ENCODE measurements at regions not wholly inside any gene's neighbourhood (a gene's known extent, or its start where the extent isn't known, plus 50 kb on each side); places are given as distances from the start of the nearest gene placed in this dataset.

GRCh38 chr7:96591159-96591899 is 118.3 kb downstream of the SEM1 start:
- H3K4me3 ChIP-seq, result no peak overlapping the region
- WGBS, result 54% methylated on average over 4 of the region's 4 CpGs
- H3K9me3 ChIP-seq, result no peaks in the 10 kb centered on the region
- TF ChIP-seq CTCF (IDR thresholded peaks at IDR 0.05) (no peak), POLR2AphosphoS5 (IDR thresholded peaks at IDR 0.05) (no peak), POLR2A (IDR thresholded peaks at IDR 0.05) (no peak), EP300 (IDR thresholded peaks at IDR 0.05) (no peak)
- H3K27ac ChIP-seq, result no peak overlapping the region
- H3K36me3 ChIP-seq, result no peaks in the 10 kb centered on the region
- H3K27me3 ChIP-seq, result peaks cover 8% of the 10 kb centered on the region
- no peaks in the 10 kb centered on the region for H3K4me1 ChIP-seq
- no peak for DNase-seq (ENCODE audit: low spot score in 2 of 2)

- Histone ChIP-seq H3K27ac (no peak overlapping the region), H3K4me3 (no peak overlapping the region), H3K27me3 (peaks cover 8% of the 10 kb centered on the region), H3K4me1 (no peaks in the 10 kb centered on the region), H3K36me3 (no peaks in the 10 kb centered on the region), H3K9me3 (no peaks in the 10 kb centered on the region)
- no peak for TF ChIP-seq CTCF (IDR thresholded peaks at IDR 0.05)
- no peak for TF ChIP-seq POLR2AphosphoS5 (IDR thresholded peaks at IDR 0.05)
- TF ChIP-seq POLR2A (IDR thresholded peaks at IDR 0.05), result no peak
- no peak for TF ChIP-seq EP300 (IDR thresholded peaks at IDR 0.05)
- DNase-seq (ENCODE audit: low spot score in 2 of 2), result no peak
- 93% methylated on average over 4 of the region's 5 CpGs for WGBS
Observed at GRCh38 chr7:96589038-96589437, 120.6 kb downstream of the SEM1 start.

- TF ChIP-seq POLR2A (IDR thresholded peaks at IDR 0.05), result no peak
- no peak for TF ChIP-seq EP300 (IDR thresholded peaks at IDR 0.05)
- no peak for TF ChIP-seq CTCF (IDR thresholded peaks at IDR 0.05)
- TF ChIP-seq POLR2AphosphoS5 (IDR thresholded peaks at IDR 0.05), result no peak
- no peaks in the 10 kb centered on the region for H3K4me1 ChIP-seq
- H3K27me3 ChIP-seq, result no peaks in the 10 kb centered on the region
- H3K27ac ChIP-seq, result no peak overlapping the region
- no peak overlapping the region for H3K4me3 ChIP-seq
- no peaks in the 10 kb centered on the region for H3K36me3 ChIP-seq
- H3K9me3 ChIP-seq, result no peaks in the 10 kb centered on the region
- no peak for DNase-seq (ENCODE audit: low spot score in 2 of 2)
Observed at GRCh38 chr7:96579119-96579518, 130.5 kb downstream of the SEM1 start.

- no peaks in the 10 kb centered on the region for H3K9me3 ChIP-seq
- no peak overlapping the region for H3K4me3 ChIP-seq
- H3K4me1 ChIP-seq, result no peaks in the 10 kb centered on the region
- H3K27me3 ChIP-seq, result no peaks in the 10 kb centered on the region
- H3K27ac ChIP-seq, result no peak overlapping the region
- no peak for DNase-seq (ENCODE audit: low spot score in 2 of 2)
- TF ChIP-seq POLR2A (IDR thresholded peaks at IDR 0.05), result no peak
- TF ChIP-seq POLR2AphosphoS5 (IDR thresholded peaks at IDR 0.05), result no peak
- TF ChIP-seq EP300 (IDR thresholded peaks at IDR 0.05), result no peak
- no peak for TF ChIP-seq CTCF (IDR thresholded peaks at IDR 0.05)
- H3K36me3 ChIP-seq, result no peaks in the 10 kb centered on the region
Observed at GRCh38 chr7:96578606-96579005, 131.0 kb downstream of the SEM1 start.

- Histone ChIP-seq H3K27ac (no peak overlapping the region), H3K36me3 (no peaks in the 10 kb centered on the region), H3K9me3 (no peaks in the 10 kb centered on the region), H3K4me1 (no peaks in the 10 kb centered on the region), H3K27me3 (no peaks in the 10 kb centered on the region), H3K4me3 (no peak overlapping the region)
- no peak for DNase-seq (ENCODE audit: low spot score in 2 of 2)
- WGBS, result 87% methylated on average over 3 of the region's 3 CpGs
- no peak for TF ChIP-seq POLR2A (IDR thresholded peaks at IDR 0.05)
- no peak for TF ChIP-seq CTCF (IDR thresholded peaks at IDR 0.05)
- no peak for TF ChIP-seq POLR2AphosphoS5 (IDR thresholded peaks at IDR 0.05)
- no peak for TF ChIP-seq EP300 (IDR thresholded peaks at IDR 0.05)
Observed at GRCh38 chr7:96563409-96563808, 146.2 kb downstream of the SEM1 start.

Data from suprapubic skin (tissue), 4 donors.